ENCODE measurements at regions not wholly inside any gene's neighbourhood (a gene's known extent, or its start where the extent isn't known, plus 50 kb on each side); places are given as distances from the start of the nearest gene placed in this dataset.

- Histone ChIP-seq H3K9me3 (ENCODE audit: insufficient read depth, low read length) (0 out of 2 replicates have a peak, but pooled peaks cover under 1% of the 10 kb centered on the region), H3K9ac (ENCODE audit: low read length) (no peak overlapping the region), H3K27me3 (ENCODE audit: low read length) (no peaks in the 10 kb centered on the region)
These were observed 121.0 kb upstream of the TWIST2 start for GRCh38 chr2:238726670-238727584.

DNA sequence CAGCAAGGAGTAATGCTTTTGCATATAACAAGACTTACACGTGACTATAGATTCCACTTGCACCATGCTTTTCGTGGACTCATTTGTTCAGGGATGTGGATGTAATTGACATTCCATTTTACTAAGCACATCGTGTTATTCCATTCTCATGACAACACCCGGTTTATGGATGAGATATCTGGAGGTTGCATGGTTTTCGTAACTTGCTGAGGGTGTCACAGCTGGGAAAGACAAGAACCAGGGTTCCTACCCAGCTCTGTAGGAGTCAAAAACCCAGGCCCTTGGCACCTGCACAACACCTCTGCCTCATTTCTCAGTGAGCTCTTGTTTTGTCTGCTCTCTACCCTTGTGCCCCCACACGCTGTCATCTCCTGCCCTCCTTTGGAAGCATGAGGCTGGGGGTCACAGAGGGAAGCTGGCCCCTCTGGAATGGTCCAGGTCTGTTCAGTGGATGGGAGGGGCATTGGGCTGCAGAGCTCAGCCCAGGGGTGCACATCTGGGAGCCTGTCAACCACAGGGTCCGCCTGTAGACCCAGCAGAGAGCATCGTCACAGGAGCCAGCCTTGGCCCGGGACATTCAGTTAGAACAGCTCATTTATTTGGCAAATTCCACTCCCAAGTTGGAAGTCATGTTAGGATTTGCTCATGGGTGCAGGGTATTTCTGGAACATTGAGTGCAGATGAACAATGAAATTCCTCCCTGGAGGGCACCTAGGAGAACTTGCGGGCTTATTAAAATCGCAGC is 120.1 kb upstream of the TWIST2 start:
- Histone ChIP-seq H3K79me2 (ENCODE audit: insufficient read depth, low read length) (no peaks in the 10 kb centered on the region), H4K20me1 (ENCODE audit: low read depth, low read length) (no peaks in the 10 kb centered on the region), H3K4me3 (ENCODE audit: insufficient read depth, low read length, poor library complexity, severe bottlenecking) (no peak overlapping the region), H2AFZ (ENCODE audit: low read depth, low read length, severe bottlenecking) (no peak overlapping the region), H3K4me2 (ENCODE audit: low read depth, low read length, poor library complexity, severe bottlenecking) (no peak overlapping the region), H3K27me3 (ENCODE audit: low read length) (no peaks in the 10 kb centered on the region), H3K27ac (ENCODE audit: low read depth, low read length) (no peak overlapping the region), H3K9me2 (replicated peaks; ENCODE audit: insufficient read depth, low read length) (no peaks in the 10 kb centered on the region), H3K9ac (ENCODE audit: low read length) (no peak overlapping the region), H3F3A (ENCODE audit: insufficient read depth) (no peaks in the 10 kb centered on the region), H3K36me3 (ENCODE audit: low read length) (no peaks in the 10 kb centered on the region), H3K9me3 (ENCODE audit: insufficient read depth, low read length) (no peaks in the 10 kb centered on the region)
- TF ChIP-seq EZH2phosphoT487 (conservative IDR thresholded peaks at IDR 0.05; ENCODE audit: low read length) (no peak), CTCF (IDR thresholded peaks at IDR 0.05; ENCODE audit: insufficient read depth, low read length, poor library complexity, severe bottlenecking) (no peak)

More at GRCh38 chr2:238726670-238727584, 121.0 kb upstream of the TWIST2 start:
- Histone ChIP-seq H3K79me2 (ENCODE audit: insufficient read depth, low read length) (no peaks in the 10 kb centered on the region), H3K36me3 (ENCODE audit: low read length) (no peaks in the 10 kb centered on the region), H2AFZ (ENCODE audit: low read depth, low read length, severe bottlenecking) (no peak overlapping the region), H3K4me2 (ENCODE audit: low read depth, low read length, poor library complexity, severe bottlenecking) (no peak overlapping the region), H4K20me1 (ENCODE audit: low read depth, low read length) (no peaks in the 10 kb centered on the region), H3F3A (ENCODE audit: insufficient read depth) (no peaks in the 10 kb centered on the region), H3K27ac (ENCODE audit: low read depth, low read length) (no peak overlapping the region), H3K9me2 (replicated peaks; ENCODE audit: insufficient read depth, low read length) (no peaks in the 10 kb centered on the region), H3K4me3 (ENCODE audit: insufficient read depth, low read length, poor library complexity, severe bottlenecking) (no peak overlapping the region)
- TF ChIP-seq EZH2phosphoT487 (conservative IDR thresholded peaks at IDR 0.05; ENCODE audit: low read length) (no peak), CTCF (IDR thresholded peaks at IDR 0.05; ENCODE audit: insufficient read depth, low read length, poor library complexity, severe bottlenecking) (no peak)

GRCh38 chr2:238728330-238729260 is 119.3 kb upstream of the TWIST2 start:
- H3K9ac ChIP-seq (ENCODE audit: low read length), result no peak overlapping the region
- H3K9me2 ChIP-seq (replicated peaks; ENCODE audit: insufficient read depth, low read length), result no peaks in the 10 kb centered on the region
- H3K9me3 ChIP-seq (ENCODE audit: insufficient read depth, low read length), result no peaks in the 10 kb centered on the region
- no peaks in the 10 kb centered on the region for H3K79me2 ChIP-seq (ENCODE audit: insufficient read depth, low read length)
- H3K27me3 ChIP-seq (ENCODE audit: low read length), result no peaks in the 10 kb centered on the region
- TF ChIP-seq CTCF (IDR thresholded peaks at IDR 0.05; ENCODE audit: insufficient read depth, low read length, poor library complexity, severe bottlenecking) (no peak), EZH2phosphoT487 (conservative IDR thresholded peaks at IDR 0.05; ENCODE audit: low read length) (no peak)
- no peaks in the 10 kb centered on the region for H4K20me1 ChIP-seq (ENCODE audit: low read depth, low read length)
- no peaks in the 10 kb centered on the region for H3F3A ChIP-seq (ENCODE audit: insufficient read depth)
- H3K4me2 ChIP-seq (ENCODE audit: low read depth, low read length, poor library complexity, severe bottlenecking), result no peak overlapping the region
- no peak overlapping the region for H3K4me3 ChIP-seq (ENCODE audit: insufficient read depth, low read length, poor library complexity, severe bottlenecking)
- no peak overlapping the region for H2AFZ ChIP-seq (ENCODE audit: low read depth, low read length, severe bottlenecking)
- H3K27ac ChIP-seq (ENCODE audit: low read depth, low read length), result no peak overlapping the region
- H3K36me3 ChIP-seq (ENCODE audit: low read length), result no peaks in the 10 kb centered on the region
